ENCODE measurements at regions not wholly inside any gene's neighbourhood (a gene's known extent, or its start where the extent isn't known, plus 50 kb on each side); places are given as distances from the start of the nearest gene placed in this dataset.
"Not testable (repeated sequence)": the region's sequence is repeated elsewhere in the genome, so short reads cannot be mapped to it uniquely, and the experiment has no call there.

DNA sequence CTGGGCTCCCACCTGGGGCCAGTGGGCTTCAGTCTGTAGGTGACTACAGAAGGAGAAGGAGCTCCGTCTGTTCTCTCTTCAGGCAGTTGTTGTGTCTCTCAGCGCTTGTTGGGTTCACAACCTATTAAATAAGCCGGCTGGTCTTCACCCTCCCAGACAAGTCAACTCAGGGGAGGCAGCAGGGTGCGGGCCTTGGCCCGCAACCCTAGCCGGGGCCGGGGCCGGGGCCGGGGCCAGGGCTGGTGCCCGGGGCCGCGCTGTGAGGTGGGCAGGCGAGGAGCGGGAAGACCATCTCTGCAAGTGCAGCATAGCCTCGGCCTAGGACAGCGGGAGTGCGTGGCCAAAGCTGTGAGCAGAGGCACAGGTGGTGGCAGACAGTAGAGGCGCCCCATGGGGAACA, 95.1 kb upstream of the PTPN20 start:
- not testable (repeated sequence) for H3K9me3 Mint-ChIP-seq; H3K4me1 Mint-ChIP-seq (ENCODE audit: low read depth); H3K27ac Mint-ChIP-seq; H3K27me3 Mint-ChIP-seq; H3K4me3 Mint-ChIP-seq; H3K36me3 Mint-ChIP-seq (ENCODE audit: low read depth)

DNA sequence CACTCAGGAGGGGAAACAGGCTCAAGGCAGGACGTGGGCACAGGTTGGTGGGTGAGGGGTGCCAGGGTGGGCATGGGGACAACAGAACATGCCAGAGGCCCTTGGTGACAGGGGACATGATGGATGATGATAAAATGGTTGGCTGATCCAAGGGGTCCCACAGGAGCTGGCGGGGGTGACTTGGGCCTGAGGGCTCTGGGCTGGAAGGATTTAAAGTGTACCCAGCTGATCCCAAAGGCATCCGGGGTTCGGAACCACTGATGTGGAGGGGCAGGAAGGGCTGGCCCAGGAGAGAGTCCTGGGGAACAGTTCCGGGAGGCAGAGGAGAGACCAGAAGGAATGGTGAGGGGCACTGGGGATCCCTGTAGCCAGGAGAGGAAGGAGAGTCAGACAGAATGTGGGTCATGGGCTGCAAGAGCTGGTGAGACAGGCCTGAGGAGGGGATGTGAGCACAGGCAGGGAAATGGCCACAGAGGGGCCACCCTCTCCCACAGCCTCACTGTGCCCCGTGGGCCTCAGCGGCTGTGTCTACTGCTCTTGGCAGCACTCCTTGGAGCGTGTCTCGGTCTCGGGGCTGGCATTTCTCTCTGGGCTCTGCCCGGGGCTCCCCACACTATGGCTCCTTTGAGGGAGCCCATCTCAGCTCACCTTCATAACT, 70.7 kb upstream of the PTPN20 start:
- H3K4me1 Mint-ChIP-seq (ENCODE audit: low read depth); H3K36me3 Mint-ChIP-seq (ENCODE audit: low read depth); H3K9me3 Mint-ChIP-seq; H3K27me3 Mint-ChIP-seq; H3K4me3 Mint-ChIP-seq; H3K27ac Mint-ChIP-seq: not testable (repeated sequence)

DNA sequence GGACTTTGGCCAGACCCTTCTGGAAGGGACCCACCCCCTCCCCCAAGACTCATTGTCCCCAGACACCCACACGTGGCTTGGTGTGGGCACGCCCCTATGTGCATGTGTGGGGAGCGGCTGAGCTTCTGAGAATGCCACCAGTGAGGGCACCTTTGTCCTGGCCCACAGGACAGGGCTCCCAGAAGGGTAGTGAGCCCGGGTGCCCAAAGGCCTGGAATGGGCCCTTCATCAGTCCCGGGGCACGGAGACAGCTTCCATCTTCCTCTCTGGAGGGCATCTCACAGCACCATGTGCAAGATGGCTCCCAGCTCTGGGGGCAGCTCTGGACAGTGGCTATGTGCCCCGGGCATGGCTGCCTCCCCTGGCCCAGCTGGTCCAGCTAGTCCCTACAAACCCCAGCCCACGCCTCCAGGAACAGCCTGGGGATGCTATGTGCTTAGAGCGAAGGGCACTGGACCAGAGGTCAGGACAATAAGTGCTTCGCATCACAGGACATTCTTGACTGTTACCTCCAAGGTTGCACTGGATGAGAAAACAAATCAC, 70.1 kb upstream of the PTPN20 start:
- not testable (repeated sequence) for H3K27ac Mint-ChIP-seq; H3K27me3 Mint-ChIP-seq; H3K4me1 Mint-ChIP-seq (ENCODE audit: low read depth); H3K36me3 Mint-ChIP-seq (ENCODE audit: low read depth); H3K4me3 Mint-ChIP-seq; H3K9me3 Mint-ChIP-seq

DNA sequence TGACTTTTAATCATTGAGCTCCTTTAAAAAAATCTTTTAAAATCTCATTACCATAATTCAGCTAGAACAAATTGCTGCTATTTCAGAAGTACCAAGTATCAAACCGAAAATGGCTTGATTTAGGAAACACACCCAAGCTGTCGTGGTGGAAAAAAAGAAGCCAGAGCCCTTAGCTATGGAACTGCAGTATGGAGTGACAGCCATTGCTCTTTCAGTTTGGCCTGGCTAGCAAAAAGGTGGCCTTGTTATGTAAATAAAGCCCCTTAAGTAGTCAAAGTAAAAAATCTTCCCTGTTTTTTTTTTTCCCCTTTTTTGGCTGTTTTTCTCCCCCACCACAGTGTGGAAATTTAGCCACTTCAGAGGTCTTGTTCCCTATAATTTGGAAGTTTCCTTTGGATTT, 66.0 kb upstream of the PTPN20 start:
- H3K4me1 Mint-ChIP-seq (ENCODE audit: low read depth); H3K27me3 Mint-ChIP-seq; H3K27ac Mint-ChIP-seq; H3K9me3 Mint-ChIP-seq; H3K4me3 Mint-ChIP-seq; H3K36me3 Mint-ChIP-seq (ENCODE audit: low read depth): not testable (repeated sequence)

DNA sequence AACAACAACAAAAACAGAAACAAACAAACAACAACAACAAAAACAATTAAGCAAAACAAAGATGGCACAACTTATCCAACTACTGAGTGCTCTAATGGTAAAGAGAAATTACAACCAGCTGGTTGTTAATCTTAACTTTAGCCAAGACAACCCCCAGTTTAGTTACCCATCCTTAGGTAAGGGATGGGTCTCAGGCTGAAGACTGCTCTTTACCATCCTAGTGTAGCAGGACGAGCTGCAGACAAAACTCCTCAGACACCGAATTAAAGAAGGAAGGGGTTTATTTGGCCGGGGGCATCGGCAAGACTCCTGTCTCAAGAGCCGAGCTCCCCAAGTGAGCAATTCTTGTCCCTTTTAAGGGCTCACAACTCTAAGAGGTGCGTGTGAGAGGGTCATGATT, 65.6 kb upstream of the PTPN20 start:
- not testable (repeated sequence) for H3K27me3 Mint-ChIP-seq; H3K27ac Mint-ChIP-seq; H3K9me3 Mint-ChIP-seq; H3K4me3 Mint-ChIP-seq; H3K36me3 Mint-ChIP-seq (ENCODE audit: low read depth); H3K4me1 Mint-ChIP-seq (ENCODE audit: low read depth)

DNA sequence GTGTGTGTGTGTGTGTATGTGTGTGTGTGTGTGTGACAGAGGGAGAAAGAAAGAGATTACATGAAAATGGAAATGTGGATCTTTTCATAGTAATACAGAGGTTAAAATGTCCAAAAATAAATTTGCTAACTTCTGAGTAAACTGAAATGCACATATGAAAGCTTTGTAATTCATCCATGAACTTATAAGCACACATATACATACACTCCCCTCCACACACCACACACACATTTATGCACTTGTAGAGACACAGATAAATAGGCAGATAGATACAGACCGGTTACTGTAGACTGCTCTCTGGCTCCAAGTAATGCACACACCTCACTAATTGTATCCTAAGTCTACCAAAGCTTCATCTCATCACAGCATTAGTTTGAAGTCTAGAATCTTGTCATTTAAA, 50.5 kb upstream of the PTPN20 start:
- not testable (repeated sequence) for H3K4me1 Mint-ChIP-seq (ENCODE audit: low read depth); H3K4me3 Mint-ChIP-seq; H3K27me3 Mint-ChIP-seq; H3K36me3 Mint-ChIP-seq (ENCODE audit: low read depth); H3K27ac Mint-ChIP-seq; H3K9me3 Mint-ChIP-seq
